ENCODE measurements at regions not wholly inside any gene's neighbourhood (a gene's known extent, or its start where the extent isn't known, plus 50 kb on each side); places are given as distances from the start of the nearest gene placed in this dataset.

DNA sequence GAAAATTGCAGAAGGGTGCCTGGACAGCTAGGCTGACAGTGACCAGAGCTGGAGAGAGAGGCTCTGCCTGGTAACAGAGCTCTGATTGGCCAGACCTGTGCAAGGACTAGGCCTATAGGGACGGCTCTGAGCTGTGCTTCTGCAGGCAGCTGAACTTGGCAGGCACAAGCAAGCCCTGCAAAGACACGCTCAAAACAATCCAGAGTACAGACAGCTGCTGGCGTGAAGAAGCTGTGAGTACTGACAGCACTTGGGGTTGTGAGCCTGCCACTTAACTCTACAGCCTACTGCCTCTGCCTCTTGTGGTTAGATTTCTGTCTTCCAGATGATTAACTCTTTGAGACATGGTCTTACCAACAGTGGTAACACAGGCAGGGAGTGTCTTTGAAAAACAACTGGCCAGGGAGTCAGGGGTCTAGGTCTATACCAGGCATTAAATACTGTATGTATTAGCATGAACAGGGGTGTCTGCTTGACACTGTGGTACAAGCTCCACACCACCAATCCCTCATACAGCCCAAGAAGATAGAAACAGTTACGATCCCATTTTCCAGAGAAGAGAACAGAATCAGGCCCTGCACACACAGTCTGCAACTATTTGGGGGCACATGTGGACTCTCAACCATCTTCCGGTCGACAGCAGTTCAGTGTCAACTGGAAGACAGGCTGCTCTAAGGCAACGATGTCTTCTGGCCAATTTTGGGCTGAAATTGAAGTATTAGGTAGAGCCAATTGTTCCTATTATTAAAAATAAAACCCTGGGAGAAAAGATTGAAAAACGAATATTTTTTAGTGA is 568.4 kb downstream of the TNS1 start:
- Mint-ChIP-seq H3K4me1 (peaks cover 6% of the 10 kb centered on the region), H3K27ac (no peak overlapping the region), H3K4me3 (no peak overlapping the region), H3K27me3 (peaks cover 3% of the 10 kb centered on the region), H3K9me3 (ENCODE audit: insufficient read depth) (no peaks in the 10 kb centered on the region)
- Histone ChIP-seq H3K27ac (ENCODE audit: low read length in 2 of 2) (no peak overlapping the region), H3K4me3 (ENCODE audit: control extremely low read depth in 1 of 5, extremely low read depth in 1 of 5, insufficient read depth in 1 of 5, low read depth in 2 of 5, low read length in 4 of 5) (no peak overlapping the region), H2AFZ (ENCODE audit: insufficient read depth, low read depth, low read length, poor library complexity, severe bottlenecking) (no peak overlapping the region), H3K9me3 (ENCODE audit: control extremely low read depth in 1 of 3, control insufficient read depth in 2 of 3, insufficient read depth in 1 of 3, low read length in 2 of 3) (no peaks in the 10 kb centered on the region), H3K27me3 (replicated peaks in 1 of 4; ENCODE audit: control extremely low read depth in 1 of 4, control insufficient read depth in 3 of 4, insufficient read depth in 4 of 4, low read length in 3 of 4) (no peaks in the 10 kb centered on the region), H3K4me2 (replicated peaks; ENCODE audit: low read depth, low read length, poor library complexity, severe bottlenecking) (no peak overlapping the region), H3K79me2 (ENCODE audit: control insufficient read depth, insufficient read depth, low read length) (no peaks in the 10 kb centered on the region), H3K9ac (ENCODE audit: low read length) (no peak overlapping the region), H3K4me1 (ENCODE audit: control insufficient read depth in 2 of 2, insufficient read depth in 2 of 2, low read length in 2 of 2) (no peaks in the 10 kb centered on the region), H3K36me3 (replicated peaks in 1 of 2; ENCODE audit: control extremely low read depth in 1 of 2, control insufficient read depth in 1 of 2, extremely low read depth in 1 of 2, insufficient read depth in 2 of 2, low read length in 1 of 2) (no peaks in the 10 kb centered on the region), H4K20me1 (ENCODE audit: control insufficient read depth, insufficient read depth, low read length, poor library complexity, severe bottlenecking) (no peaks in the 10 kb centered on the region)
- no peak for ATAC-seq (ENCODE audit: low read depth)
- intact Hi-C loops (cut with micrococcal nuclease) = no loop called here
- DNase-seq = peak; percentile 4
- TF ChIP-seq EZH2 (IDR thresholded peaks at IDR 0.05; ENCODE audit: borderline replicate concordance, insufficient read depth, low read depth, low read length, poor library complexity, severe bottlenecking) = no peak
- TF ChIP-seq, protein P1, sequence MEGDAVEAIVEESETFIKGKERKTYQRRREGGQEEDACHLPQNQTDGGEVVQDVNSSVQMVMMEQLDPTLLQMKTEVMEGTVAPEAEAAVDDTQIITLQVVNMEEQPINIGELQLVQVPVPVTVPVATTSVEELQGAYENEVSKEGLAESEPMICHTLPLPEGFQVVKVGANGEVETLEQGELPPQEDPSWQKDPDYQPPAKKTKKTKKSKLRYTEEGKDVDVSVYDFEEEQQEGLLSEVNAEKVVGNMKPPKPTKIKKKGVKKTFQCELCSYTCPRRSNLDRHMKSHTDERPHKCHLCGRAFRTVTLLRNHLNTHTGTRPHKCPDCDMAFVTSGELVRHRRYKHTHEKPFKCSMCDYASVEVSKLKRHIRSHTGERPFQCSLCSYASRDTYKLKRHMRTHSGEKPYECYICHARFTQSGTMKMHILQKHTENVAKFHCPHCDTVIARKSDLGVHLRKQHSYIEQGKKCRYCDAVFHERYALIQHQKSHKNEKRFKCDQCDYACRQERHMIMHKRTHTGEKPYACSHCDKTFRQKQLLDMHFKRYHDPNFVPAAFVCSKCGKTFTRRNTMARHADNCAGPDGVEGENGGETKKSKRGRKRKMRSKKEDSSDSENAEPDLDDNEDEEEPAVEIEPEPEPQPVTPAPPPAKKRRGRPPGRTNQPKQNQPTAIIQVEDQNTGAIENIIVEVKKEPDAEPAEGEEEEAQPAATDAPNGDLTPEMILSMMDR (IDR thresholded peaks at IDR 0.05) = no peak
- POLR2A ChIA-PET = no interaction called here
- WGBS (ENCODE audit: insufficient coverage) = 36% methylated on average over 4 of the region's 8 CpGs
- CTCF ChIA-PET = no interaction called here

- ChIA-PET POLR2A (no interaction called here), CTCF (no interaction called here)
- 76% methylated on average over 4 of the region's 6 CpGs for WGBS (ENCODE audit: insufficient coverage)
- no peak overlapping the region for H3K4me3 ChIP-seq (ENCODE audit: control extremely low read depth in 1 of 5, extremely low read depth in 1 of 5, insufficient read depth in 1 of 5, low read depth in 2 of 5, low read length in 4 of 5)
- H3K27ac Mint-ChIP-seq = no peak overlapping the region
- no peaks in the 10 kb centered on the region for H3K9me3 ChIP-seq (ENCODE audit: control extremely low read depth in 1 of 3, control insufficient read depth in 2 of 3, insufficient read depth in 1 of 3, low read length in 2 of 3)
- peaks cover 3% of the 10 kb centered on the region for H3K27me3 Mint-ChIP-seq
- ATAC-seq (ENCODE audit: low read depth) (no peak), DNase-seq (no peak)
- intact Hi-C loops (cut with micrococcal nuclease) = no loop called here
- H3K4me1 Mint-ChIP-seq = peaks cover 1% of the 10 kb centered on the region
- H4K20me1 ChIP-seq (ENCODE audit: control insufficient read depth, insufficient read depth, low read length, poor library complexity, severe bottlenecking) = no peaks in the 10 kb centered on the region
- no peaks in the 10 kb centered on the region for H3K27me3 ChIP-seq (replicated peaks in 1 of 4; ENCODE audit: control extremely low read depth in 1 of 4, control insufficient read depth in 3 of 4, insufficient read depth in 4 of 4, low read length in 3 of 4)
- no peaks in the 10 kb centered on the region for H3K36me3 ChIP-seq (replicated peaks in 1 of 2; ENCODE audit: control extremely low read depth in 1 of 2, control insufficient read depth in 1 of 2, extremely low read depth in 1 of 2, insufficient read depth in 2 of 2, low read length in 1 of 2)
- no peak overlapping the region for H3K27ac ChIP-seq (ENCODE audit: low read length in 2 of 2)
- no peak overlapping the region for H2AFZ ChIP-seq (ENCODE audit: insufficient read depth, low read depth, low read length, poor library complexity, severe bottlenecking)
- no peaks in the 10 kb centered on the region for H3K79me2 ChIP-seq (ENCODE audit: control insufficient read depth, insufficient read depth, low read length)
- no peak overlapping the region for H3K4me2 ChIP-seq (replicated peaks; ENCODE audit: low read depth, low read length, poor library complexity, severe bottlenecking)
- H3K4me1 ChIP-seq (ENCODE audit: control insufficient read depth in 2 of 2, insufficient read depth in 2 of 2, low read length in 2 of 2) = no peaks in the 10 kb centered on the region
- no peak overlapping the region for H3K4me3 Mint-ChIP-seq
- no peaks in the 10 kb centered on the region for H3K9me3 Mint-ChIP-seq (ENCODE audit: insufficient read depth)
- no peak for TF ChIP-seq EZH2 (IDR thresholded peaks at IDR 0.05; ENCODE audit: borderline replicate concordance, insufficient read depth, low read depth, low read length, poor library complexity, severe bottlenecking)
- TF ChIP-seq, protein P1 (IDR thresholded peaks at IDR 0.05) = no peak
- H3K9ac ChIP-seq (ENCODE audit: low read length) = no peak overlapping the region
These were observed 569.3 kb downstream of the TNS1 start for GRCh38 chr2:217433522-217433921.
